ENCODE measurements at regions not wholly inside any gene's neighbourhood (a gene's known extent, or its start where the extent isn't known, plus 50 kb on each side); places are given as distances from the start of the nearest gene placed in this dataset.

- no peak for TF ChIP-seq CTCF (IDR thresholded peaks at IDR 0.05)
- TF ChIP-seq POLR2A (IDR thresholded peaks at IDR 0.05) = no peak
These were observed 232.2 kb downstream of the IKZF2 start for GRCh38 chr2:212919238-212919637.
